CD14-positive monocyte (primary cell): ENCODE measurements at regions not wholly inside any gene's neighbourhood (a gene's known extent, or its start where the extent isn't known, plus 50 kb on each side); places are given as distances from the start of the nearest gene placed in this dataset. TPM values are rescaled to one million over a fixed set of nuclear protein-coding genes. Genes with fewer than 3 reads are reported as not detected.

Source experiments
- DNase-seq, 3 donors: peaks; one replicate each; pipeline ENCODE4 v3.0.0-alpha.2; 2011 to 2022
- H2AFZ ChIP-seq: 2 replicates; pipeline ENCODE4 v1.6.0; 2012; ENCODE audit warnings: mild to moderate bottlenecking, low read depth, low read length, inconsistent platforms; ENCODE audit not compliant: insufficient read depth, poor library complexity, severe bottlenecking
- H3K27ac ChIP-seq, 2 donors: 1 replicate in 1 of 2; 2 replicates in 1 of 2; pipeline ENCODE4 v1.5.1; 2012 to 2013; ENCODE audit warnings: low read length in 2 of 2, control low read depth in 1 of 2, inconsistent platforms in 1 of 2, low read depth in 1 of 2, mild to moderate bottlenecking in 1 of 2
- H3K27me3 ChIP-seq, 2 donors: one replicate each; pipeline versions ENCODE4 v1.6.0 to v1.6.1; 2011 to 2013; ENCODE audit warnings: low read length in 2 of 2; ENCODE audit not compliant: control insufficient read depth in 2 of 2, insufficient read depth in 2 of 2
- H3K36me3 ChIP-seq, 2 donors: replicated peaks in 1 of 2; 1 replicate in 1 of 2; 2 replicates in 1 of 2; pipeline versions ENCODE4 v1.5.1 to v1.6.1; 2012 to 2013; ENCODE audit warnings: low read length in 2 of 2, control low read depth in 1 of 2, inconsistent platforms in 1 of 2, mild to moderate bottlenecking in 1 of 2; ENCODE audit not compliant: insufficient read depth in 2 of 2, control insufficient read depth in 1 of 2
- H3K4me1 ChIP-seq, 2 donors: 1 replicate in 1 of 2; 2 replicates in 1 of 2; pipeline versions ENCODE4 v1.5.1 to v1.6.1; 2012 to 2013; ENCODE audit warnings: low read length in 2 of 2, control low read depth in 1 of 2, inconsistent platforms in 1 of 2, mild to moderate bottlenecking in 1 of 2, moderate library complexity in 1 of 2; ENCODE audit not compliant: insufficient read depth in 2 of 2, control insufficient read depth in 1 of 2
- H3K4me2 ChIP-seq: replicated peaks from 2 replicates; pipeline ENCODE3; 2012; ENCODE audit warnings: low read length, moderate library complexity, mild to moderate bottlenecking; ENCODE audit not compliant: poor library complexity, severe bottlenecking; ENCODE audit errors: extremely low read depth
- H3K4me3 ChIP-seq, 3 experiments: fragments of 200-600 bp in 1 of 3; sonication (generic) in 1 of 3; replicated peaks in 1 of 3; 1 replicate in 2 of 3; 2 replicates in 1 of 3; pipeline ENCODE4 v1.5.1; 2011 to 2013; ENCODE audit warnings: low read length in 3 of 3, mild to moderate bottlenecking in 3 of 3, control low read depth in 2 of 3, low read depth in 2 of 3, inconsistent platforms in 1 of 3, moderate library complexity in 1 of 3
- H3K79me2 ChIP-seq: 2 replicates; pipeline ENCODE4 v1.6.0; 2012; ENCODE audit warnings: mild to moderate bottlenecking, control low read depth, inconsistent platforms, low read length, moderate library complexity; ENCODE audit not compliant: insufficient read depth
- H3K9ac ChIP-seq: 2 replicates; pipeline ENCODE4 v1.6.0; 2017; ENCODE audit warnings: low read length, mild to moderate bottlenecking; ENCODE audit not compliant: insufficient read depth, poor library complexity, severe bottlenecking
- H3K9me3 ChIP-seq, 2 donors: replicated peaks in 1 of 2; 1 replicate in 1 of 2; 2 replicates in 1 of 2; pipeline versions ENCODE4 v1.5.1 to v1.6.1; 2012 to 2013; ENCODE audit warnings: low read length in 2 of 2, control low read depth in 1 of 2; ENCODE audit not compliant: control insufficient read depth in 1 of 2, insufficient read depth in 1 of 2
- H4K20me1 ChIP-seq: 2 replicates; pipeline ENCODE4 v1.6.0; 2012; ENCODE audit warnings: mild to moderate bottlenecking, low read length, control low read depth, moderate library complexity; ENCODE audit not compliant: insufficient read depth
- H3K27ac Mint-ChIP-seq, 7 donors: one replicate each; pipeline ENCODE4 v1.8.0; 2020; ENCODE audit warnings: mild to moderate bottlenecking in 7 of 7, mixed read lengths in 7 of 7, moderate library complexity in 6 of 7, inconsistent platforms in 2 of 7
- H3K27me3 Mint-ChIP-seq, 3 donors: one replicate each; pipeline ENCODE4 v1.8.0; 2021 to 2022; ENCODE audit warnings: low read depth in 3 of 3, mild to moderate bottlenecking in 3 of 3, mixed read lengths in 3 of 3, moderate library complexity in 3 of 3, inconsistent platforms in 1 of 3
- H3K36me3 Mint-ChIP-seq, 2 donors: one replicate each; pipeline ENCODE4 v1.8.0; 2020; ENCODE audit warnings: mixed read lengths in 2 of 2, inconsistent platforms in 1 of 2, mild to moderate bottlenecking in 1 of 2
- H3K4me1 Mint-ChIP-seq: one replicate; pipeline ENCODE4 v1.8.0; 2020; ENCODE audit warnings: mild to moderate bottlenecking, mixed read lengths
- H3K4me3 Mint-ChIP-seq, 2 donors: one replicate each; pipeline ENCODE4 v1.8.0; 2020; ENCODE audit warnings: mild to moderate bottlenecking in 2 of 2, mixed read lengths in 2 of 2, moderate library complexity in 1 of 2
- H3K9me3 Mint-ChIP-seq, 7 donors: one replicate each; pipeline ENCODE4 v1.8.0; 2020 to 2022; ENCODE audit warnings: mixed read lengths in 7 of 7, mild to moderate bottlenecking in 6 of 7, moderate library complexity in 6 of 7, inconsistent platforms in 2 of 7
- WGBS: methylation state at CpG from one replicate; pipeline ENCODE4 v1.1.5; 2013; ENCODE audit warnings: missing lambda C conversion rate; ENCODE audit not compliant: insufficient coverage; 5-methylcytosine and 5-hydroxymethylcytosine counted together
- intact Hi-C, 2 donors: fragments of 100-400 bp; cut with micrococcal nuclease; formaldehyde crosslinking; loops; one replicate each; pipeline versions ENCODE4 v1.15.0 to v1.15.1; 2023
- small RNA-seq: library from RNA; depleted of rRNA; stranded (forward); fragments of <200 nt; gene quantifications from one replicate; pipeline ENCODE3, GENCODE V24; 2012; ENCODE audit warnings: low read depth; ENCODE audit not compliant: insufficient read length
- TF ChIP-seq, protein P1 (sequence below): fragments of 200-600 bp; IDR thresholded peaks from one replicate; pipeline ENCODE4 v1.8.0; 2022; ENCODE audit warnings: antibody characterized with exemption, mild to moderate bottlenecking

DNA sequence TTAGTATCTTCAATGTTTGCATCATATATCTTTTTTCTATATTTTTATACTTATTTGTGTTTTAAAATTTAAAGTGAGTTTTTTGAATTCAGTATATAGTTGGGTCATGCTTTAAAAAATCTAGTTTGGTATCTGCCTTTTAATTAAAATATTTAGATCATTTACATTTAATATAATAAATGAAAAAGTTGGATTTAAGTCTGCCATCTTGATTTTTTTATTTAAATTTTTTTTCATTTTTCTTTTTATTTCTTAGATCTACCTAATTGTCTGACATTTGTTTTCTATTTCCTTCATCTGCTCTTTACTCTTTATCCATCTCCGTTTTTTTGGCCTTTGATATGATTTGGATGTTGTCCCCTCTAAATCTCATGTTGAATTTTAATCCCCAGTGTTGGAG lies 50.0 kb upstream of the N4BP1 start:
- H3K9me3 ChIP-seq = peaks cover 15 to 18% of the 10 kb centered on the region in 2 donors
- no CpG with 5 or more reads among the region's 1 CpG for WGBS
- intact Hi-C loops = no loop called here

More for the DNA sequence above, 50.0 kb upstream of the N4BP1 start:
- H3K9ac ChIP-seq = no peak overlapping the region
- Mint-ChIP-seq H3K36me3 (no peaks in the 10 kb centered on the region), H3K4me1 (no peaks in the 10 kb centered on the region), H3K9me3 (peaks cover 14 to 46% (median 28%) of the 10 kb centered on the region in 7 donors), H3K27me3 (peaks cover 0 to 2% (median 0%) of the 10 kb centered on the region in 3 donors), H3K4me3 (no peak overlapping the region), H3K27ac (no peak overlapping the region)
- H3K4me3 ChIP-seq = no peak overlapping the region
- no peak overlapping the region for H3K4me2 ChIP-seq
- TF ChIP-seq, protein P1, sequence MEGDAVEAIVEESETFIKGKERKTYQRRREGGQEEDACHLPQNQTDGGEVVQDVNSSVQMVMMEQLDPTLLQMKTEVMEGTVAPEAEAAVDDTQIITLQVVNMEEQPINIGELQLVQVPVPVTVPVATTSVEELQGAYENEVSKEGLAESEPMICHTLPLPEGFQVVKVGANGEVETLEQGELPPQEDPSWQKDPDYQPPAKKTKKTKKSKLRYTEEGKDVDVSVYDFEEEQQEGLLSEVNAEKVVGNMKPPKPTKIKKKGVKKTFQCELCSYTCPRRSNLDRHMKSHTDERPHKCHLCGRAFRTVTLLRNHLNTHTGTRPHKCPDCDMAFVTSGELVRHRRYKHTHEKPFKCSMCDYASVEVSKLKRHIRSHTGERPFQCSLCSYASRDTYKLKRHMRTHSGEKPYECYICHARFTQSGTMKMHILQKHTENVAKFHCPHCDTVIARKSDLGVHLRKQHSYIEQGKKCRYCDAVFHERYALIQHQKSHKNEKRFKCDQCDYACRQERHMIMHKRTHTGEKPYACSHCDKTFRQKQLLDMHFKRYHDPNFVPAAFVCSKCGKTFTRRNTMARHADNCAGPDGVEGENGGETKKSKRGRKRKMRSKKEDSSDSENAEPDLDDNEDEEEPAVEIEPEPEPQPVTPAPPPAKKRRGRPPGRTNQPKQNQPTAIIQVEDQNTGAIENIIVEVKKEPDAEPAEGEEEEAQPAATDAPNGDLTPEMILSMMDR = no peak
- no peaks in the 10 kb centered on the region for H3K79me2 ChIP-seq
- H3K36me3 ChIP-seq = no peaks in the 10 kb centered on the region
- H3K27ac ChIP-seq = no peak overlapping the region
- no peaks in the 10 kb centered on the region for H3K4me1 ChIP-seq
- DNase-seq = no peak
- no peaks in the 10 kb centered on the region for H4K20me1 ChIP-seq
- no peak overlapping the region for H2AFZ ChIP-seq
- H3K27me3 ChIP-seq = no peaks in the 10 kb centered on the region

Small RNAs in the stretch of these regions (small RNA-seq; reads per million reads assigned to genes)
- gene AC023827.1 = not detected
- gene MTND4LP25 = not detected
- gene RNU6-257P = not detected
